ENCODE measurements at regions not wholly inside any gene's neighbourhood (a gene's known extent, or its start where the extent isn't known, plus 50 kb on each side); places are given as distances from the start of the nearest gene placed in this dataset.

GRCh38 chr2:89000235-89000634, 308.8 kb downstream of the RPIA start:
- TF ChIP-seq CTCF (IDR thresholded peaks at IDR 0.05) (no peak), EP300 (IDR thresholded peaks at IDR 0.05) (no peak)
